BJ (cell line): ENCODE measurements at regions not wholly inside any gene's neighbourhood (a gene's known extent, or its start where the extent isn't known, plus 50 kb on each side); places are given as distances from the start of the nearest gene placed in this dataset.
A peak's percentile ranks its signal among the peaks of the same experiment; 100 is the strongest.

Source experiments
- CTCF ChIA-PET: fragments of 350-600 bp; formaldehyde crosslinking; extraction: SDS; loops from one replicate; lab custom pipeline; 2021; ENCODE audit warnings: antibody characterized with exemption, inconsistent platforms; lab: Yijun Ruan, JAX
- POLR2A ChIA-PET: fragments of 300-600 bp; sonication (Branson Sonifier 250); formaldehyde crosslinking; extraction: SDS; loops from one replicate; lab custom pipeline; 2021; ENCODE audit warnings: antibody characterized with exemption; lab: Charles Lee
- DNase-seq: peaks from one replicate; pipeline ENCODE4 v3.0.0-alpha.2; 2011; ENCODE audit warnings: low read depth
- H3K27me3 ChIP-seq: 2 replicates; pipeline ENCODE4 v1.6.0; 2011; ENCODE audit warnings: low read length; ENCODE audit not compliant: control insufficient read depth, insufficient read depth
- H3K36me3 ChIP-seq: 2 replicates; pipeline ENCODE4 v1.5.1; 2011; ENCODE audit warnings: low read length; ENCODE audit not compliant: control insufficient read depth, insufficient read depth
- H3K4me3 ChIP-seq: 2 replicates; pipeline ENCODE4 v1.5.1; 2011; ENCODE audit warnings: low read depth, mild to moderate bottlenecking, control low read depth, low read length
- CTCF ChIP-seq: IDR thresholded peaks from 2 replicates; pipeline ENCODE4 v1.5.1; 2011; ENCODE audit warnings: low read depth, mild to moderate bottlenecking, control low read depth, inconsistent platforms, low read length, moderate library complexity; ENCODE audit not compliant: insufficient read depth

GRCh38 chr12:88318726-88319125 lies 176.6 kb downstream of the TMTC3 start:
- Histone ChIP-seq H3K36me3 (no peaks in the 10 kb centered on the region), H3K27me3 (no peaks in the 10 kb centered on the region), H3K4me3 (no peak overlapping the region)
- no peak for DNase-seq
- CTCF ChIA-PET = interaction anchor here (2.3 kb wide), 1 partner anchor 11 kb away, joined by 8 read pairs; no protein-coding TSS in a partner anchor
- POLR2A ChIA-PET = no interaction called here
- no peak for TF ChIP-seq CTCF

- TF ChIP-seq CTCF = peak; percentile 49
- ChIA-PET POLR2A (interaction anchor here (0.7 to 1.0 kb wide), 2 partner anchors 26 to 170 kb away, joined by 4 read pairs; no protein-coding TSS in a partner anchor), CTCF (interaction anchor here (0.9 to 2.1 kb wide), 7 partner anchors 9 to 675 kb away, joined by 3 to 7 read pairs (median 5); partner anchors contain the start of gene KITLG)
- Histone ChIP-seq H3K36me3 (no peaks in the 10 kb centered on the region), H3K4me3 (no peak overlapping the region), H3K27me3 (no peaks in the 10 kb centered on the region)
- DNase-seq = peak; percentile 80
Measured at GRCh38 chr12:88325076-88325815, 183.1 kb downstream of the TMTC3 start.

- DNase-seq = no peak
- Histone ChIP-seq H3K36me3 (no peaks in the 10 kb centered on the region), H3K4me3 (no peak overlapping the region), H3K27me3 (no peaks in the 10 kb centered on the region)
- POLR2A ChIA-PET = no interaction called here
- CTCF ChIA-PET = interaction anchor here (1.0 to 2.1 kb wide), 6 partner anchors 10 to 254 kb away, joined by 3 to 7 read pairs (median 5); partner anchors contain the start of gene KITLG
- TF ChIP-seq CTCF = no peak
Measured at GRCh38 chr12:88325816-88326189, 183.7 kb downstream of the TMTC3 start.

- ChIA-PET CTCF (no interaction called here), POLR2A (no interaction called here)
- no peak for TF ChIP-seq CTCF
- H3K36me3 ChIP-seq = no peaks in the 10 kb centered on the region
- no peak overlapping the region for H3K4me3 ChIP-seq
- DNase-seq = no peak
- no peaks in the 10 kb centered on the region for H3K27me3 ChIP-seq
Measured at GRCh38 chr12:88327276-88327675, 185.2 kb downstream of the TMTC3 start.

- no peak for TF ChIP-seq CTCF
- no peaks in the 10 kb centered on the region for H3K36me3 ChIP-seq
- POLR2A ChIA-PET = no interaction called here
- no peak overlapping the region for H3K4me3 ChIP-seq
- H3K27me3 ChIP-seq = no peaks in the 10 kb centered on the region
- CTCF ChIA-PET = no interaction called here
- DNase-seq = no peak
Measured at GRCh38 chr12:88328090-88328489, 186.0 kb downstream of the TMTC3 start.
